SK-N-DZ (cell line): ENCODE measurements at regions not wholly inside any gene's neighbourhood (a gene's known extent, or its start where the extent isn't known, plus 50 kb on each side); places are given as distances from the start of the nearest gene placed in this dataset.
"Not testable (repeated sequence)": the region's sequence is repeated elsewhere in the genome, so short reads cannot be mapped to it uniquely, and the experiment has no call there.

ENCODE experiments used
- DNase-seq: peaks from one replicate; pipeline ENCODE4 v3.0.0-alpha.2; 2015; ENCODE audit warnings: low spot score

DNA sequence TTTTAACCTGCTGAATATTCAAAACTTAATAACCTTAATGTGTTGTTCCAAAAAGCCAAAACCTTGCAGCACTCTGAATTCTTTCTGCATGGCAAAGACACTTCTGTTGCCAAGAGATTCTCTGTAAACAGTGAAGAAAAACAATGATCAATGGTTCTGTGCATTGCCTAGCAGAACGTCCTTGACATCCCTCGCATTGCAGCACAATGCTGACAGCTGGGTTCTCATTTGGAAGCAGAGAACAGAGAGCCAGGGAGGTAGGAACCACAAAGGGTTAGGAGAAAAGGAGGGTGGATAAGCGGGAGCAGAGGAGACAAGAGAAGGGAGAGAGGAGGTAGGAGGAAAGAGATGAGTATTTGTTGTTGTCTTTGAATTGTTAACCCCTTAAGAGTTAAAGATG is 501.1 kb downstream of the NAV3 start:
- DNase-seq = no peak

DNA sequence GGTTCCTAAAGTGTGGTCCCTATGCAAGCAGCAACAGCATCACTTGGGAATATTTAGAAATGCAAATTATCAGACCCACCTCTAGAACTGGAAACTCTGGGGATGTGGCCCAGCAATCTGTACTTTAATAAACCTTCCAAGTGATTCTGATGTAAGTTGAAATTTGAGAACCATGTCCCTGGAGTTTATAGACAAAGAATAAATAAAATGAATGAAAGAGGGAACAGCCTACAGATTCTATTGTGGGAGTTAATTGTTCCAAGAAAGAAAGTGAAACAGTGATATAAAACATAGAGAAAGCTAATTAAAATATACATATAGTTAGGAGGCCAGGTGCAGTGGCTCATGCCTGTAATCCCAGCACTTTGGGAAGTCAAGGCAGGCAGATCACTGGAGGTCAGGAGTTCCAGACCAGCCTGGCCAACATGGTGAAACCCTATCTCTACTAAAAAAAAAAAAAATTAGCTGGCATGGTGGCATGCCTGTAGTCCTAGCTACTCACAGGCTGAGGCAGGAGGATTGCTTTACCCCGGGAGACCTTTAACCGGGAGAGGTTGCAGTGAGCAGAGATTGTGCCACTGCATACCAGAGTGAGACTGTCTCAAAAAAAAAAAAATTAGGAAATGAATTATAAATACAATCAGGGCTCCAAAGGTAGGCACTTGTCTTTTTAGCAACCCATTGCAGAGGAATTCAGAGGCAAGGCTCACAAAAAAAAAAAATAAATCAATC is 507.5 kb downstream of the NAV3 start:
- no peak for DNase-seq

DNA sequence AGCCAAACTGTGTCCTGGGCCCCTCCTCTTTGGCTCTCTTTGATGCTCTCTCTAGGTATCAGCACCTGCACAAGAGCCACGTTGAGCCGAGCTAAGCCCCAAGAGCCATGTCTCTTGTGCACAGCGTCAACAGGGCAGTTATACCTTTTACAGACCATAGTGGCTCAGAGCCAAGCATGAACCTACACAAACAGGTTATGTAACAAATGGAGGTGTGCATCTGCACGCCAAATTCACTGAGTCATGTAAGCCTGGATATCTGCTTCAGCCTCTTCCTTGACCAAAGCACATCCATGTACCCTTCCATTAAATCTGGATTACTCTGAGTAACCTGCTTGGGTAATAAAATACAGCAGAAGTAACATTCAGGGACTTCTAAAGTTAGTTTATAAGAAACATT is 509.7 kb downstream of the NAV3 start:
- DNase-seq = no peak

DNA sequence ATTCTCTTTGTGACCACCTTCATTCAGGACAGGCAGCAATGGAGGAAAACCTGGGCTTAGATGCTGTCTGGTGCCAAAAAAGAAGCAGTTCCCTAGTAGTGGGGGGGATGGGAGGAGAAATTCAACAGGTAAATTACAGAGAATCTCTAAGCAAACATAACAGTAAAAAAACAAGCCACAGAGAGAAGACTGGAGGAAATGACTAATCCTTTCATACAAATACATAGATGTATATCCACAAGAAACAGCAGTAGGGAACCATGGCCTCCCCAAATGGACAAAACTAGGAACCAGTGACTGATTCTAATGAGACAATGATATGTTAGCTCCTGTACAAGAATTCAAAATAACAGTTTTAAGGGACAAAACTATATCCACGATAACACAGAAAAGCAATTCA is 513.0 kb downstream of the NAV3 start:
- no peak for DNase-seq

DNA sequence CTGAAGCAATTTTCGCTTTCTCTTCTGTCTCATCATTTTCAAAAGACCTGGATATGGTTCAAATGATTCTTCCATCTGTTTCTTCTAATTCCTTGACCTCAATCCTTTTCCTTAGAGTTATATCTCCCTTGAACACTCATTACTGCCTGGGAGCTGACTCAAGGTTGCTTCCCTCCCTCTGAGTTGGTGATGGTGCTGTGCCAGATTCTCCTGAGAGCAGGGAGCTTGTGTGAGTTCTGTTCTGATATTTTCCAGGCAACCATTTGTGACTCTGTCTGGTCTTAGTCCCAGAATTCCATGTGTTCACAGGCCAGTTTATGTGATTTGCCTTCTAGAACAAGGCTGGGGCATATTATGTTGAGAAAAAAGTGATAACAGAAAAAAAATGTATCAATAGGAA is 505.1 kb upstream of the SYT1 start:
- DNase-seq = no peak

DNA sequence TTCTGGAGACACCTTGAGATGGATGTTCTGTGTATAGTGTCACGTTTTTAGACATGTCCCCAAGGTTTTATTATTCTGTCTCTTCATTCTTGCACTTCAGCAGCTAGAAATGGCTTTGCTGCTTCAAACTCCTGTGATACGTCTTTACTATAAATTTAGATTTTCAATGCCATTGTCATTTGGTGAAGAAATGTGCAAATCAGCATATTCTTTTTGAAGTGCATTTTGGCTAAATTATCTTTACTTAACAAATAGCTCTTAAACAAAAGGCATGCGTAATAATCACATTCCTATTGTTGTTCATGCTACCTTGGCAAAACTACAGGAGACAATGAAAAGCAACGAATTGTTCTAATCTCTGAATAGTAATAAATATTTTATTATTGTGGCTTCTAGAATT is 502.9 kb upstream of the SYT1 start:
- no peak for DNase-seq

DNA sequence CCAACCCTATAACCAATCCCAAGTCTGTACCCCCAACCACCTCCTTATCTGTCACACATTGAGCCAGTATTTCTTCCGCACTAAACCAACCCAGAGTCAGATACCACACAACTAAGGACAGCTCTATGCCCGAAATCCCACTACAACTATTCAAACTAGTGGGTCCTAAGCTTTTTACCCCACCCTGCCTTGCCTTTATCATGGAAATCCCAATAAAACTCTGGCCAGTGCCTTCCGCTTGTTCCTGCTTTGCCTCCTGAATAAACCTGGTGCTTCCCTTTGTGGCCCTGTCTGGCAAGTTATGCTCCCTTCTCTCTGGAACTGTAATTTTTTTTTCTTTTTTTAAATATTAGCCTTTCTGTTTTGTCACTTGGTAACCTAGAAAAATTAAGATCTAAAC is 493.3 kb upstream of the SYT1 start:
- DNase-seq = no peak

DNA sequence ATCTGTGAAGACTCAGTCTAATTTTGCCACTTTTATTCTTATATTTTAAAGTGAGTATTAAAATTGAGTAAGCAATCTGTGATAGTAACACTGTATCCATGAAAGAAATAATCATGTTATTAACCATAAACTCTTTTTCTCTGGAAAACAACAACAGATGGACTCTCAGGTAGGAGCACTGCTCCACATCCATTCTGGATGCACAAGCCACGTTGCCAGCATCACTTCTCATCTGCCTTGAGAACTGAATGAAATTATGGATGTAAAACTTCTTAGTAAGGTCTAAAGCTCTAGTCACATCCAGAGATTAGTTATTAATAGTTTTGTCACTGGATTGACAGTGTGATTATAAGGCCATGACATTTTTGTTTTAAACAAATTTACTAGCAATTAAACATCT is 489.1 kb upstream of the SYT1 start:
- DNase-seq = no peak

DNA sequence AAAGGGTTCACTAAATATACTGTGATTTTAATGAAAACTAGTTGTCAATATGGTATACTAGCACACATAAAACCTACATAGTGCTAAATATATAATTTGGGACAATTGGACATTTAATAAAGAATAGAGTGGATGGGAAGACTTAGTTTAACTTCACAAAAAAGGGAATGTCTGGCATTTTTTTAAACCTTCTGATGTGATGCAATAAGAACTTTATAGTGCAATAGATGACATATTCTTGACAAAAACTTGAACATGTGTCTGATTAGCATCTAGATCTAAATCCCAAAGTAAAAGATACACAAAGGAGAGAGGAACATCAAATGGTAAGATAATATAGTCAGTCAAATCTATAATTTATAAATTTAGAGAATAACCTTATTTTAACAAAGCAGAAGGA is 488.3 kb upstream of the SYT1 start:
- no peak for DNase-seq

DNA sequence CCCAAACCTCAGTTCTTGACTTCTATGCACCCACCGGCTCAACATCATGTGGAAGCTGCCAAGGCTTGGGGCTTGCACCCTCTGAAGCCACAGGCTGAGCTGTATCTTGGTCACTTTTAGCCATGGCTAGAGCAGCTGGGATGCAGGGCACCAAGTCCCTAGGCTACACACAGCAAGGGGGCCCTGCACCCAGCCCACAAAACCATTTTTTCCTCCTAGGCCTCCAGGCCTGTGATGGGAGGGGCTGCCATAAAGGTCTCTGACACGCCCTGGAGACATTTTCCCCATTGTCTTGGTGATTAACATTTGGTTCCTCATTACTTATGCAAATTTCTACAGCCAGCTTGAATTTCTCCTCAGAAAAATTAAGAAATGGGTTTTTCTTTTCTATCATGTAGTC is 485.5 kb upstream of the SYT1 start:
- DNase-seq = not testable (repeated sequence)

DNA sequence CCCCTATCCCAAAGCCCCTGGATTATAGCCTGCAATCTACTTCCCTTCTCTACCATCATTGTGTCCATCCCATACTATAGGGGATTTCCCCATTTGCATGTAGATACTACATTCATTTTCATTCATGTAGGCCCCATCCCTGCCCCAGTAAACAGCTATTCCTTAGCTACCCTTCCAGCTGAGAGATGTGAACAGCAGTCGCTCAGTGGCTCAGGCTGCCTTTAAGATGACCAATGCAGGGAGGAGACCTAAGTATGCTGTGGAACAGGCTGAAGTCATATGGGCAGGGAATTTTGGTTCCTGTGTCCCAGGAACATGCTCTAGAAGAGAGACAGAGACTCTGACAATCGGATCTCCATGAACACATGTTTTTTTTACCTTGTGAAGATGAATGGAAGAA is 481.2 kb upstream of the SYT1 start:
- DNase-seq = no peak

DNA sequence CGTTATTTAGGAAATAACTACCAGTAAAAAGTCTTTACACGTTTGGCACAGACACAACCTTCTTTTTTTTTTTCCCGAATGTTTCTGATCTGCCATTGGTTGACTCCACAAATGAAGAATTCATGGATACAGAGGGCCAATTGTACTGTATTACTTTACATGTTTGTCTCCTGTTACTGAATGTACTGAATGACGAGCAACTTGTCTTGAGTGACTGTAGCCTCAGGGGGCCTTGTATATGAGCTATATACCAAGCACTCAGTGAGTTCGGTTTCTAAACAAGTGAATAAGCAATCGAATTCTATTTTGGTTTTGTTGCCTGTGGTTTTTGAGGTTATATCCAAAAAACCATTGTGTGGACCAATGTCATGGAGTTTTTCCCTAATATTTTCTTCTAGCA is 480.0 kb upstream of the SYT1 start:
- no peak for DNase-seq

DNA sequence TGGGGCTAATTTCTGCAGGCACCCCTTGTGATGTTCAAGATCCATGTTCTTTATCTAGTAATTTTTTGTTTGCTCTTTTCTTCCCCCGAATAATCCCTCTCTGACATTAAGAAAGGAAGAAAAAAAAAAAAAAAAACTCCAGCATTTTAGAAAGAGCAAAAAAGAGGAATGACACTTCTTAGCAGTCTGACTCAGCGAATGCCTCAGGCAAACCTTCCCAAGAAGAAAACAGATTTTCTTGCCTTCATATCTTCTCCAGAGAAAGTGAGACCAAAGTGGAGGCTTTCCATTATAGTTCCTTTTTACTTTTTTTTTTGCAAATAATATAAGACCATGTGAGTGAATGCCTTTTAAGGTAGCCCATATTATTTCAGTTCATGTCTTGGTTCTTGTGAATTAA is 479.0 kb upstream of the SYT1 start:
- no peak for DNase-seq

DNA sequence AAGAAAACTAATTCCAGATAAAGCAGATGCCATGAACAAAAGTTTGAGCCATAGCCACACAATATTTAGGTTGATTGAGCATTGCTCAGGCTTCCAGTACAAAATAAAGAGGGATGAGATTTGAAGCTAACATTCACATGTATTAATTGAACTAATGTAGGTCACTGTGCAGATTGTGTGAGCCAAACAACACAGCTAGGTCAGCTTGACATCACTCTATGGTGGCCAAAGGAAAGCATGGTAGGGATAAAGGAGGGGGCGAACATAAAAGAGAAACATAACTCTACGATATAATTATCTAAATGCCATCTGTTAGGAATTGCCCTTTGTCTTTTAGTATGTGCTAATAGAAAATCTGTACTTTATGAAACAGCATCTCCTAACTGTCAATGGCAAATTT is 477.7 kb upstream of the SYT1 start:
- no peak for DNase-seq

DNA sequence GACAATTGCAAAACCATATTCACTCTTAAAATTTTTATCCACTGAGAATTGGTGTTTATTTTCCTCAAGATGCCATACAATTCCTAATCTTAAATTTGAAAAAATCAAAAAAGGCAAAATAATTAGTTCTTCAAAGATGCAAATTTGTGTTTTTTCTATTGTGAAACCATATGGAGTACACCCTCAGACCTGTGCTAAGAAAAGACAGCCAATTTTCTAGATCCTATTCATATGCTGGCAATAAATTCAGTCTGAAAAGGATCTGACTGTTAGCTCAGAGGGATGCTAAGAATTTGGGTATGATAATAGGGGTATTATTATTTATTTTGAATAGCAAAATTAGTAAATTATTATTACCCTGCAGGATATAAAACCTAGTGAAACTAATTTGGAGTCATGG is 476.9 kb upstream of the SYT1 start:
- DNase-seq = no peak

DNA sequence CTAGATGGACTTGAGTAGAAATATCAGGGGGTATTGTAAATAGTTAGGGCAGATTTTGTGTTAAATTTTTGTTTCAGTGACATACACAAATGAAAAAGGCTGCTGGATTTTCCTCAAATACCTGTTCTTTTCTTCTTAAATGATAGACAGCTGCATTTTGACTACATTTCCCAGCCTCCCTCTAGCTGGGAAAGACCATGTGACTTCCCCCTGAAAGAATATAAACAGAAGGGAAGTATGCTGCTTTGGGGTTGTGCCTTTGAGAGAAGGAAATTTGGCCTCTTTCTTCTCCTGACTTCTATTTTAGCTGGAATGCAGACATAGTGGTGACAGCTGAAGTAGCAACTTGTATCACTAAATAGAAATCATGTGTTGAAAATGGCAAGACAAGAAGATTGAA is 476.1 kb upstream of the SYT1 start:
- DNase-seq = no peak

DNA sequence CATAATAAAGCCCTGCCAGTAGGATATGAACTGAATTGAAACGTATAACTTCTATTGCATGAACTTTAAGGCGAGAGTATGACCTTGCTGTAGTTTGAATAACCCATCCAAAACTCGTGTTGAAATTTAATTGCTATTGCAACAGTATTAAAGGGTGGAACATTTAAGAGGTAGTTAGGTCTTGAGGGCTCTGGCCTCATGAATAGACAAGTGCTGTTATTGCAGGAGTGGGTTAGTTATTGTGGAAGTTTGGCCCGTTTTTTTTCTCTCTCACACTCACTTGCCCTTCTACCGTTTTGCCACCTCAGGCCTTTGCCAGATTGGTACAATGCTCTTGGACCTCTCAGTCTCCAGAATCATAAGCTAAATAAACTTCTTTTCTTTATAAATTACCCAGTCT is 473.7 kb upstream of the SYT1 start:
- DNase-seq = no peak

DNA sequence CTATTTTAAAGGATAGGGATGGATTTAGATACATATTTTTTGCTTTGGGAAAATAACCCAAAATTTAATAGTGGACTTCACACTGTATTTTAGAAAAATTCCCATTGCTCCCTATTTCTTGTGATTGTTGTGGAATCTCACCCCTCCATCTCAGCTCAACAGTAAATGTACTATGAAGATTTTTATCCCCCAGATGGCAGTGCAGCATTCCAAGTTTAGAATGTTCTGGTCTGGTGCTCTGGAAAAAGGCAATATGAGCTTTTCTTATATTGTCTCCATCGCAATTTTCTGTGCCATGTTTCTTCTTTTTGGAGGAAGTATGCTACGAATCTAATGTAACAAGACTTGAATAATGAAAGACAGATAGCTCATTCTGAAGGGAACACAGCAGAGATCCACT is 471.7 kb upstream of the SYT1 start:
- DNase-seq = peak; percentile 59

DNA sequence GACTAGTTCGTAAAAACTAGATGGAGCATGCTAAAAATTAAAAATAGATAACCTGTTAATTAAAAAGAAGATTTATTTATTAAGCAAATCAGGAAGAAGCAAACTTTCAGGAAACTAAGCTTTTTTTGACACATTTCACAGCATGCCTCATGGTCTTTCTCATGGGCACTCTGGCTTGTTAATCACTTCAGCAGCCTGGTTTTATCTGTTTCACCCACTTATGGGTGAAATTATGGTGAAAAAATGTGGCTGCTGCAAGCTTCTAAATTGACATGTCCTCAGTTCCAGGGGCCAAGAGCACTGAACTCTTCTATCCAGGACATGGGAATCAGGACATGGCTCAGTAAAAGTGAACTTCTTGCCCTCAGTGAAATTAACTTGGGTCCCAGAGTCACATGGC is 468.6 kb upstream of the SYT1 start:
- no peak for DNase-seq

DNA sequence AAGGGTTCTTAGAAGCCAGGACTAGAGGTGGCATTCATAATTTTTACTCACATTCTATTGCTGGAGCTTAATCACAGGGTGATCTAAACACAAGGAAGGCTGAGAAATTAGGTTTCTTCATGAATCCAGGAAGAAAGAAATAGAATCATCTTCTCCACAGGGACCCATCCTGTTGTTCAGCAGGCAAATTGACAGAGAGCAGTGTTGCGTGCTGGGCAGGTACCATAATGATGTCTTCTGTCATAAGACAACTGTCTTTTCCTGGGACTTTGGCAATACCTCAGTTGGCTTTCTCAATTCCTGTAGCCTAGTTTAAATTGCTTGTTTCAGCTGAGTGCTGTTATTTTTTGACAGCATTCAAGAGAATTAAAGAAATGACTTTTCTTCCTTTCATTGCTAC is 468.0 kb upstream of the SYT1 start:
- DNase-seq = no peak

DNA sequence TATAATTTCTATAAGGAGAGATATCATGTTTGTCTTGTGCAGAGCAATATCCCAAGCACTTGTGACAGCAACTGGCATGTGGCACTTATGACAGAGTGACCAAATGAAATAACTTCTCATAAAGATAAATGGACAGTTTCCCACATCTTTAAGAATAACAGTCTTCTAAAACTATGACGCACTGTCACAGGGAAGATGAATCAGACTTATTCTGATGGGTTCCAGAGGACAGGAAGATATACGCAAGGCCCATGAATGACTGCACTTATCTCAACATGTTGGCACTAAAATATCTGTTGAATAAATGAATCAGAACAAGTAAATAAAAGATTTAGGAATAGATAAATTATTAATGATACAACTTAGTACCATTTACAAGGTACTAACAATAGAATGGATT is 465.8 kb upstream of the SYT1 start:
- no peak for DNase-seq

DNA sequence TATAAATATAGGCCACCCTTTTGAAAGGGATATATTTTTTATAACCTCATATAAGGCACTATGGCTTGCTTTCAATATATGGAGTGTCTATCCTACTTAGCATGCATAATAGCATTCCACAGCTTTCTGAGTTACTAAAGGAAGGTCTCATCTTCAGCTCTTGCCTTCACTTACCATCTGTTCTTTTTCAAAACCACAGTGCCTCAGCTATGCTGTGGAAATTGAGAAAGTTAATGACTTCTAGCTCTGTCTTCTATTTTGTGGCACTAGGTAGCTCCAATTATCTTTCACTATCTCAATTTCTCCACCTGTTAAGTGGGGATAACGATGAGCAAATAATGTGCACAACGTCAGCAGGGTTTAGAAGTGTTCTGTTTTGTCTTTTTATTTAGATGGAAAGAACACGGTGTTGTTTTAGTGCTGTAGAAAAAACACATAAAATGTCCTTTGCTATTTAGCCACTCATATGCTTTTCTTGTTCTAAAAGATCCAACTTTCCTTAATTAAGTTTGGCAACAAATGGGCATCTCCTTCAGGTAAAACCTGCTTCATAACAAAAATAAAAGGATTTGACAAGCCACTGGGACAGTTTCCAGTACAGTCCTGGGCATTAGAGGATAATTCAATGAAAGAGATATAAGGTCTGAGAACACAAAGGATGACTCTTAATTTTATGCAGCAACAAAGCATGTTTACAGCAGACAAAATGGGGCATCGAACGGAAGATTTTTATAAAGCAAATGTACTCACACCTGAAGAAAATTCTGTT is 462.0 kb upstream of the SYT1 start:
- DNase-seq = peak; percentile 99

DNA sequence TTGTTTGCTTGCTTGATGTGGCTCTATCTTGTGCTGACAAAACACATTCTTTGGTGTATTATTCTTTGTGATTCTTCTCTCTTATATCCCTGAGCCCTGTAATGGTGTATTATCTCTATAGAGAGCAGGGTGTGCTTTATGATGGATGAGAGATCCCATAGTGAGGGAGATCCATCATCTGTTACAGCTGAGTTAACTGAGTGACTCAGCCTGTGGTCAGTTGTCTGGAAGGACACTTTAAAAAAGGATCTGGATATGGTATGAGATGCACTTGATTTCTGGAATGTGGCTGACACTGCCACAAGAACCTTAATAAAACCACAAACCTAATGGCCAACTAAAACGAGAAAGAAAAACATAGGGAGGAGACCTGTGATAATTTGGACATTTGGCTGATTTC is 461.4 kb upstream of the SYT1 start:
- peak; percentile 96 for DNase-seq

DNA sequence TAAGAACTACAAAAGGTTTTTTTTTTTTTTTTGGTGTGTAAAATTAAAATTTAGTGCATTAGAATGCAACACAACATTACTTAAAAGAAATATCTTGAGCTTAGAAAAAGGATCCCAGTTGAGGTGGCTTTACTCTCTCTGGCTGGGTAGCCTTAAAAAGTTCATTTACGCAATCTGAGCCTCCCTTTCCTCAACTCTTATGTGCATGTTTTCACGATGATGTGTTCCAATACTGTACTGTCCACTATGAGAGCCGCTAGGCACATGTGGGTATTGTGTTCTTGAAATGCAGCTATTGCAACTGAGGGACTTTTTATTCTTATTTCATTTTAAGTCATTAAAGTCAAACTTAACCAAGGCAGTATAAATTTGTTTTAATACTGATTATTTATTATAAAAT is 460.9 kb upstream of the SYT1 start:
- DNase-seq = peak; percentile 60
